NCI-H748 (cell line): ENCODE measurements at regions not wholly inside any gene's neighbourhood (a gene's known extent, or its start where the extent isn't known, plus 50 kb on each side); places are given as distances from the start of the nearest gene placed in this dataset.
"Not testable (repeated sequence)": the region's sequence is repeated elsewhere in the genome, so short reads cannot be mapped to it uniquely, and the experiment has no call there.

ENCODE experiments used
- DNase-seq: peaks from one replicate; lab custom pipeline; 2025; ENCODE audit not compliant: unreplicated experiment; lab: John Stamatoyannopoulos, UW

- DNase-seq: no peak
These were observed 253.7 kb upstream of the DIAPH2 start for GRCh38 chrX:96430756-96431455.

GRCh38 chrX:96432647-96433046 is 252.0 kb upstream of the DIAPH2 start:
- no peak for DNase-seq

- no peak for DNase-seq
These were observed 251.1 kb upstream of the DIAPH2 start for GRCh38 chrX:96433409-96434077.

- no peak for DNase-seq
These were observed 249.1 kb upstream of the DIAPH2 start for GRCh38 chrX:96435378-96436035.

- no peak for DNase-seq
These were observed 248.5 kb upstream of the DIAPH2 start for GRCh38 chrX:96436105-96436504.

GRCh38 chrX:96438803-96439202 is 245.8 kb upstream of the DIAPH2 start:
- DNase-seq: no peak

GRCh38 chrX:96440941-96441340 is 243.7 kb upstream of the DIAPH2 start:
- no peak for DNase-seq

- DNase-seq: no peak
These were observed 239.0 kb upstream of the DIAPH2 start for GRCh38 chrX:96445531-96446065.

GRCh38 chrX:96446524-96446923 is 238.1 kb upstream of the DIAPH2 start:
- no peak for DNase-seq

- no peak for DNase-seq
These were observed 237.5 kb upstream of the DIAPH2 start for GRCh38 chrX:96447161-96447560.

- no peak for DNase-seq
These were observed 235.5 kb upstream of the DIAPH2 start for GRCh38 chrX:96449191-96449590.

- no peak for DNase-seq
These were observed 234.7 kb upstream of the DIAPH2 start for GRCh38 chrX:96449896-96450295.

- no peak for DNase-seq
These were observed 231.5 kb upstream of the DIAPH2 start for GRCh38 chrX:96453139-96453538.

GRCh38 chrX:96455078-96455477 is 229.6 kb upstream of the DIAPH2 start:
- DNase-seq: no peak

GRCh38 chrX:96464880-96465558 is 219.6 kb upstream of the DIAPH2 start:
- DNase-seq: no peak

- no peak for DNase-seq
These were observed 210.5 kb upstream of the DIAPH2 start for GRCh38 chrX:96474029-96474740.

GRCh38 chrX:96474741-96475125 is 209.9 kb upstream of the DIAPH2 start:
- no peak for DNase-seq

GRCh38 chrX:96480081-96480480 is 204.6 kb upstream of the DIAPH2 start:
- no peak for DNase-seq

GRCh38 chrX:96481831-96482230 is 202.8 kb upstream of the DIAPH2 start:
- DNase-seq: no peak

GRCh38 chrX:96483647-96484160 is 200.9 kb upstream of the DIAPH2 start:
- DNase-seq: no peak

- DNase-seq: not testable (repeated sequence)
These were observed 198.0 kb upstream of the DIAPH2 start for GRCh38 chrX:96486687-96487086.
